GM12874 (cell line): ENCODE measurements at regions not wholly inside any gene's neighbourhood (a gene's known extent, or its start where the extent isn't known, plus 50 kb on each side); places are given as distances from the start of the nearest gene placed in this dataset.
A peak's percentile ranks its signal among the peaks of the same experiment; 100 is the strongest.

Experiments
- CTCF ChIP-seq: IDR thresholded peaks from 2 replicates; pipeline ENCODE4 v1.5.1; 2011; ENCODE audit warnings: low read depth, mild to moderate bottlenecking, control low read depth, low read length, moderate library complexity; ENCODE audit not compliant: insufficient read depth

DNA sequence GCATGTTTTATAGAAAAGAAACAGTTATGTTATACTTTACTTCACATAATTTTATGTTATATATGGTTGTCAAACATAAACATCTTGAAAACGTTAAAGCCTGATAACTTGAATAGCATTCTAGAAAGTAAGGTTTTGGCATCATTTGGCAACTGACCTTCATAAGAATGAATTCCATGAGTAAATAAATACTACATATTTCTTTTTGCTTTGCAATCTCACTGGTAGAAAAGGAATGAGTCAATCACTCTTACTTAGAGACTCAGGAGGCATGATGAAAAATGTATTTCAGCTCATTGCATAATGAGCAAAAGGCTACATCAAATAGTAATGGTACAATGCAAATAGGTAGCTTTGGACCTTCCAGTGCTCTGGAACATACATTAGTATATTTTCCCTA, 1381.9 kb downstream of the EFNB2 start:
- TF ChIP-seq CTCF, result no peak

DNA sequence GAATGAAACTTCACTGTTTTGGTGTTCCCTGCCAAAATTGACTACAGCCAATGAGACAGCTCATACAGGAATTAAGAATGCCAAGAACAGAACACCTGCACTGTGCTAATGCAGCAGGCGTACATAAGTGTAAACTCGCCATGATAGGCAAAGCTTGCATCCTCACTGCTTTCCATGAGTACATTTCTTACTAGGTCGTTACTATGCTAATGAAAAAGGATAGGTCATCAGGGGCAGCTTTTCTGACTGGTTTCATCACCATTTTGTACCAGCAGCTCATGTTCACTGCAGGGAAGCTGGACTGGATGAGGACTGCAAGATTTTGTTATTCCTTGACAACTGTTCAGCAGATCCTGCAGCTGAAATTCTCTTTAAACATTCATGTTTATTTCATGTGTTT, 1383.8 kb downstream of the EFNB2 start:
- TF ChIP-seq CTCF, result no peak

- TF ChIP-seq CTCF, result no peak
These were observed 1388.0 kb downstream of the EFNB2 start for GRCh38 chr13:105147461-105147860.

- TF ChIP-seq CTCF, result no peak
These were observed 1390.5 kb downstream of the EFNB2 start for GRCh38 chr13:105144936-105145335.

DNA sequence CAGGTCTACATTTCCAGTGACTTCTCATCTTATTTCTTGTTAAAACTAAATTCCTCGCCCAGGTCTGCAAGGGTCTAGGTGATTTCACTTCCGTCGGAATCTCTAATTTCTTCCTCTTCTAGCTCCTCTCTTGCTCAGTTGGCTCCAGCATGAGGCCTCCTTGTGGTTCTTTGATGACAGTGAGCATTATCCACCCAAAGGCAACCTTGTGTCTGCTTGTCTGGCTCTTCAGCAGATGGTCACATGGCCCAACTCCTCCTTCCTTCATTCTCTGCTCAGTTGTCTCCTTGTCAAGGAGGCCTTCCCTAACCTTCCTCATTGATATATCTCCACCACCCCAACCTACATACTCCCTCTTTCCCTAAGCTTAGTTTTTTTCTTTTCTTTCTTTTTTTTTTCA, 1391.4 kb downstream of the EFNB2 start:
- TF ChIP-seq CTCF, result no peak

DNA sequence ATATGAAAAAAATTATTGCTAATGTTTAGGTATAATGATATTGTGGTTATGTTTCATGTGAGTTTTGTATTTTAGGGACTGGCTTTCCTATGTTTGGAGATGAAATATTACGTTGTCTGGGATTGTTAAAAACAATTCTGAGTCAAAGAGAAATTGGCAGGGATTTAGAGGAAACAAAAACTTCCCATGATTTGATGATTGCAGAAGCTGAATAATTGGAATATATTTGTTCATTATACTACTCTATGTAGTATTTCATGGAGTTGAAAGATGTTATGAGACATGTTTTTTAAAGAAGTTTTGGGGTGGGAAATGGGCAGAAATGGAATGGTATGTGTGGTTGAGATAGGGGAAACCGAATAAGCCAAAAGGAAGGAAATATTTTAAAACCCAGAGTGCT, 1392.9 kb downstream of the EFNB2 start:
- TF ChIP-seq CTCF, result no peak

GRCh38 chr13:105139380-105140285, 1395.8 kb downstream of the EFNB2 start:
- TF ChIP-seq CTCF, result peak; percentile 44
